Motor neuron (in vitro differentiated cells): ENCODE measurements at regions not wholly inside any gene's neighbourhood (a gene's known extent, or its start where the extent isn't known, plus 50 kb on each side); places are given as distances from the start of the nearest gene placed in this dataset.

Experiments
- ATAC-seq, 8 experiments: fragments of 200-7000 bp; cut with Tn5 transposase; replicated peaks in 6 of 8; 2 replicates each; pipeline ENCODE4 v1.8.0; 2021; ENCODE audit warnings: mild to moderate bottlenecking in 8 of 8, moderate library complexity in 8 of 8
- H3K27ac ChIP-seq, 2 donors: fragments of 250-450 bp; sonication (Bioruptor Pico); 2 replicates each; pipeline ENCODE4 v1.9.0; 2021; ENCODE audit warnings: antibody characterized with exemption in 2 of 2, mild to moderate bottlenecking in 2 of 2, moderate library complexity in 1 of 2
- H3K4me1 ChIP-seq, 2 donors: fragments of 250-450 bp; sonication (Bioruptor Pico); replicated peaks in 1 of 2; 2 replicates each; pipeline ENCODE4 v1.6.1; 2021; ENCODE audit warnings: antibody characterized with exemption in 2 of 2, mild to moderate bottlenecking in 2 of 2, moderate library complexity in 1 of 2
- H3K4me3 ChIP-seq, 5 donors: fragments of 250-450 bp; sonication (Bioruptor Pico); 2 replicates each; pipeline ENCODE4 v1.9.0; 2021; ENCODE audit warnings: antibody characterized with exemption in 5 of 5, mild to moderate bottlenecking in 5 of 5, moderate library complexity in 4 of 5
- WGBS, 10 experiments: fragments of 450-650 bp; shearing (Covaris generic); methylation state at CpG; one replicate each; pipeline ENCODE4 v1.0.0; 2022; 5-methylcytosine and 5-hydroxymethylcytosine counted together
- in situ Hi-C, 9 experiments: fragments of 400-800 bp; cut with MboI; loops; one replicate each; pipeline ENCODE4 v1.15.0; 2021; ENCODE audit warnings: low sequenced_read_pairs in 9 of 9, low pct_unique_long_range_greater_than_20kb in 2 of 9; ENCODE audit not compliant: unreplicated experiment in 9 of 9

DNA sequence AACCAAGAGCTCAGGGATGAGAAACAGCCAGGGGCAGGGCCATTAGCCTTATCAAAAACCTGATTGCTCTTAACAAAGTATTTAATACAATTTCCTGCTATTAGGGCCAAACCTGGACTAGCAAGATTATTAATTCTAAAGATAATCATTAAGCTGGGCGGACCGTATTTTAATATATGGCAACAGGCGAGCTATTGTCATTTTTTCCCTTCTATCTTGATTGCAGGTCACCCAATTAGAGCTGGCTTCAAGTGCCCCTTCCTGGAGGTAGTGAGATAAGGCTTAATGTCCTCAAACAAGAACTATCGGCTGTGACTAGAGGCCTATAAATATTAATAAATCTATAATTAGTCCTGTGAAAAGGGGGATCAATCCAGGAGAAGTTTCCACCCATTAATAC lies 66.0 kb upstream of the BLCAP start:
- ATAC-seq, result no peak
- no peak overlapping the region for H3K27ac ChIP-seq
- WGBS, 10 experiments, result 43 to 80% (median 68%) methylated on average over 1 to 4 of the region's 4 CpGs; no CpG with 5 or more reads in 3 of the 10 experiments

DNA sequence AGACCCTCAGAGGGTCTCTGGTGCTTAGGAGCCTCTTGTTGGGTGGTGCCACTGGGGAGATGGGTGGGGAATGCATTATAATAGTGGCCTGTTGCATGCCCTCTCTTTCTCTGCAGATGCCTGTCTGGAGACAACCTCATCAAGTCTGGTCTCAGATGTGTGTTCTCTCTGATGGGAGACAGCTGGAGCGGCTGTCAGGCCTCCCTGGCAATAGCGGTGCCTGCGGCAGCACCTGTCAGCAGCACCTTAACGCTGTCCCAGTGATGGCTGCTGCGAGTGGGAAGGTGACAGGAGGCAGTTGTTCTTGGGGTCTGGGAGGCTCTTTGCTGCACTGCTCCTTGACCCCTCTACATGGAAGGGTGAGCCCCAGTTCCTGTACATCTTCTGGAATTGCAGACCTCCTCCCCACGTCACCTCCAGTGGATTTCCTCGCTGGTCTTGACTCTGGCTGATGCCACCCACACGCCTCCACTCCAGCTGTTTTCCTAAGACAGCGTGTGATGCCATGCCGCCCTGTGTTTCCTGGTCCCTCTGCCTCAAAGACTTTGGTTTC lies 63.3 kb upstream of the BLCAP start:
- H3K4me1 ChIP-seq, result peaks cover 0 to 2% of the 10 kb centered on the region in 2 donors
- WGBS, 10 experiments, result 17 to 75% (median 33%) methylated on average over 2 to 5 of the region's 10 CpGs; no CpG with 5 or more reads in 7 of the 10 experiments
- no peak overlapping the region for H3K4me3 ChIP-seq
- ATAC-seq, result no peak
- in situ Hi-C loops, result no loop called here
- no peak overlapping the region for H3K27ac ChIP-seq

More for the DNA sequence above, 66.0 kb upstream of the BLCAP start:
- Histone ChIP-seq H3K4me1 (peaks cover 19 to 21% of the 10 kb centered on the region in 2 donors), H3K4me3 (no peak overlapping the region)
- in situ Hi-C loops, result no loop called here

DNA sequence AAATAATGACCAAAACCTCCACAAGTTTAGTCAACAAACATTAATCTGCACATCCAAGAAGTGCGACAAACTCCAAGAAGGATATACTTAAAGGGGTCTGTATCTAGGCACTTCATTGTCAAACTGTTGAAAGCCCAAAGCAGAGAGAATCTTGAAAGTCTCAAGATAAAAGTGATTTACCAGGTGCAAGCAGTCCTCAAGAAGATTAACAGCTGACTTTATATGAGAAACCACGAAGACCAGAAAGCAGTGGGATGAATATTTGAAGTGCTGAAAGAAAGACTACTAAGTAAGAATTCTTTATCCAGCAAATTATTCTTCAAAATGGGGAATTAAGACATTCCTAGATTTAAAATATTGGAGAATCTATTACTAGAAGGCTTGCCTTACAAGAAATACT lies 58.4 kb upstream of the BLCAP start:
- WGBS, 10 experiments, result 0 to 86% (median 49%) methylated on average over 1 to 2 of the region's 2 CpGs
- Histone ChIP-seq H3K4me1 (peaks cover 0 to 15% of the 10 kb centered on the region in 2 donors), H3K27ac (no peak overlapping the region), H3K4me3 (no peak overlapping the region)
- in situ Hi-C loops, result no loop called here
- no peak for ATAC-seq

DNA sequence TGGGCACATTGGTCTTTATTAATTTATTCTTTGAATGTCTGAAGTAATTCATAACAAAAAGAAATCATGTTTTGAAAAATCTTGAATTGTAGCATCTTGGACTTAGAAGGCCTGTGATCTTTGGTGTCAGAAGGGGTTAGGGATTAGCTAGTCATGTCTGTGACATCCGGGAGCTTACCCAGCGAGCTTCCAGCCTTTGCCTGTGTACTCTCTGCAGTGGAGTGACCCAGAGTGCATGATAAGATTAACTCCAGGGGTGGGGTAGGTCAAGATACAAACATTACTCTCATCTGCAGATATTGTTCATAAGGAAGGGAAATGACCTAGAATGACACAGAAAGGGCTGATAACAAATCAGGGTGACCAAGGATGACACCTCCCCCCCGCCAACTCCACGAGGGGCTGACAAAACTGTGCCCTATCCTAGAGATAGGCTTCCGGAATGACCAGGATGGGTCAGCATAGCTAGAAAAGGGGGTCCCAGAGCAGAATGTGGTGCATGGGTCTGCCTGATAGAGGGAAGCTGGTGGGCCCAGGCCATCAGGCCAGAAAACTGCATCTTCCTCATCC lies 56.6 kb upstream of the BLCAP start:
- Histone ChIP-seq H3K4me1 (peaks cover 0 to 15% of the 10 kb centered on the region in 2 donors), H3K4me3 (no peak overlapping the region), H3K27ac (no peak overlapping the region)
- in situ Hi-C loops, result no loop called here
- peak in 2 of 8 experiments; percentile 42 to 47 for ATAC-seq
- 30 to 91% (median 67%) methylated on average over 2 to 5 of the region's 5 CpGs; no CpG with 5 or more reads in 4 of the 10 experiments for WGBS, 10 experiments

DNA sequence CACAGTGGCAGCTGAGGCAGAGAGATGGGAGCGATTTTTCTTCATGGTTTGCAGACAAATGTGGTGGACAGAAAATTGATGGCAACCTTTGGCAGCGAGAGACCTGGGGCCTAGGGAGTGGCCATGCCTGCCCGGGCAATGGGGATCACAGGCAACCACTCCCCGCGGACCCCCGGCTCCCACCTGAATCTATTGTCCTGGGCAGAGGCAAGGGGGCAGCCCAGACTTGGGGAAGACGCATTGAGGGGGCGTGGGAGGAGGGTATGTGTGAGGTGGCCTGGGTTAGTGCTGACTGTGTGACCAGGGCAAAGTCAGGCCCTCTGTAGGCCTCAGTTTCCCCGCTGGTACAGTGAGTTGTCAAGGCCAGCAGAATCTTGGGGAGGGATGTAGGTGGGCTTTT lies 53.6 kb upstream of the BLCAP start:
- no peak for ATAC-seq
- Histone ChIP-seq H3K4me3 (no peak overlapping the region), H3K4me1 (peaks cover 0 to 15% of the 10 kb centered on the region in 2 donors), H3K27ac (no peak overlapping the region)
- in situ Hi-C loops, result no loop called here
- WGBS, 10 experiments, result 20 to 90% methylated on average over 1 to 2 of the region's 9 CpGs; no CpG with 5 or more reads in 8 of the 10 experiments

DNA sequence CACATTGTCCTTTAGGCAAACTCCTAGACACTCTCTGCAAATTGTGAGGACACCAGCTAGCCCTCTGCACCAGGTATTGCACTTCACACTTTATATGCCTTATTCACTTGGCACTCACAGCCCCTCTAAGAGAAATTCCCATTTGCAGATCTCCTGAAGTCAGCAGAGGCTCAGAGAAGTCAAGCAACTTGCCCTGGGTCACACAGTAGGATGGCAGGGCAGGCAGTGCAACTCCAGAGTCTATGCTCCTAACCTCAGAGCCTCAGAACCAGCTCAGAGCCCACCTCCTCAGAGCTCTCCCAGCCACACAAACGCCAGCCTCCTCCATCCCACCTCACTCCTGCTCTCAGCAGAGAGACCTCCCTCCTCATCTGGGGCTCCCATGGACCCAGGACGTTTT lies 52.4 kb upstream of the BLCAP start:
- H3K4me3 ChIP-seq, result no peak overlapping the region
- H3K27ac ChIP-seq, result no peak overlapping the region
- peaks cover 0 to 14% of the 10 kb centered on the region in 2 donors for H3K4me1 ChIP-seq
- WGBS, 10 experiments, result 0 to 29% (median 0%) methylated on average over 1 of the region's 2 CpGs; no CpG with 5 or more reads in 7 of the 10 experiments
- in situ Hi-C loops, result no loop called here
- ATAC-seq, result no peak

DNA sequence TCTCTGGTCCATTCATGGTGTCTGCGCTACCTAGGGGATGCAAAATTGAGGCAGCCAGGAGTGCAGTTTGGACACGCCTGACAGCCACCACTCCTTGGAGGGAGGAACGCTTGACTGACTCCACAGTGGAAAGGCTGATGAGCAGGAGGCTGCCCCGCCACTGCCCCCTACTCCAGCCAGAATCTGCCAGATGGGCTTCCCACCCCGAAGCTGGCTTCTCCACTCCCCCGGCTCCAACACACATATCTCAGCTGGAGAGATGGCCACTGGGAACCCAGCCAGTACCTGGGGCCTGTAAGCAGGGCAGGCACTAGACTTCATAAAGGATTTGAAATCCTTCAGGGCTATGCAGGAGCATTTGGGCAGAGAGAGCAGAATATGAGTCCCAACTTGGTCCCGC lies 51.4 kb upstream of the BLCAP start:
- Histone ChIP-seq H3K4me3 (no peak overlapping the region), H3K4me1 (peaks cover 0 to 4% of the 10 kb centered on the region in 2 donors), H3K27ac (no peak overlapping the region)
- WGBS, 10 experiments, result 83 to 100% methylated on average over 1 to 4 of the region's 7 CpGs; no CpG with 5 or more reads in 8 of the 10 experiments
- ATAC-seq, result no peak
- in situ Hi-C loops, result no loop called here

DNA sequence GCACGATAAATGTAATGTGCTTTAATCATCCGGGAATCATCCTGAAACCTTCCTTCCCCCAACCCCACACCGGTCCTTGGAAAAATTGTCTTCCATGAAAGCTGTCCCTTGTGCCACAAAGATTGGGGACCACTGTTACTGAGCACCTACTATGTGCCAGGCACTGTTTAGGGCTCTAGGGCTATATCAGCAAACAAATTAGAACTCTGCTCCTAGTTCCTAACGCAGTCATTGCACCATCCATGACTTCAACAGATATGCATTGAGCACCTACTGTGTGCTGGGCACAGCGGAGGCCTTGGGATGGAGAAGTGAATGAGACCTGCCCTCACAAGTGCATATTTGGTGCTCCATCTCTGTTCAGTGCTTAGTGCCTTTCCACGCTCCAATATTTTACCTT lies 50.3 kb upstream of the BLCAP start:
- Histone ChIP-seq H3K4me3 (no peak overlapping the region), H3K27ac (no peak overlapping the region), H3K4me1 (no peaks in the 10 kb centered on the region)
- in situ Hi-C loops, result no loop called here
- WGBS, 10 experiments, result 50 to 84% (median 71%) methylated on average over 1 to 6 of the region's 6 CpGs; no CpG with 5 or more reads in 3 of the 10 experiments
- ATAC-seq, result no peak
